ENCODE measurements at regions not wholly inside any gene's neighbourhood (a gene's known extent, or its start where the extent isn't known, plus 50 kb on each side); places are given as distances from the start of the nearest gene placed in this dataset.

GRCh38 chr3:187920030-187920429, 174.8 kb upstream of the BCL6 start:
- Histone ChIP-seq H2AFZ (ENCODE audit: low read depth, low read length) (no peak overlapping the region), H4K20me1 (replicated peaks; ENCODE audit: control insufficient read depth, extremely low read depth, insufficient read depth, low read length) (no peaks in the 10 kb centered on the region), H3K79me2 (ENCODE audit: control insufficient read depth, insufficient read depth, low read length) (no peaks in the 10 kb centered on the region), H3K36me3 (ENCODE audit: control insufficient read depth in 2 of 2, extremely low read depth in 1 of 2, insufficient read depth in 2 of 2, low read length in 2 of 2) (no peaks in the 10 kb centered on the region), H3K27me3 (ENCODE audit: control insufficient read depth in 2 of 2, insufficient read depth in 2 of 2, low read length in 2 of 2) (peaks cover 0 to 4% of the 10 kb centered on the region in 2 experiments), H3K4me2 (ENCODE audit: insufficient read depth, low read length) (no peak overlapping the region), H3K9me1 (replicated peaks; ENCODE audit: control insufficient read depth, extremely low read depth, insufficient read depth, low read length) (no peaks in the 10 kb centered on the region), H3K9me3 (replicated peaks; ENCODE audit: control insufficient read depth, insufficient read depth, low read length) (no peaks in the 10 kb centered on the region), H3K9ac (replicated peaks; ENCODE audit: extremely low read depth, insufficient read depth, low read length) (no peak overlapping the region), H3K4me1 (ENCODE audit: control insufficient read depth, extremely low read depth, insufficient read depth, low read length) (no peaks in the 10 kb centered on the region), H3K4me3 (replicated peaks in 1 of 3; ENCODE audit: insufficient read depth in 1 of 3, low read depth in 1 of 3, low read length in 3 of 3) (no peak overlapping the region), H3K27ac (ENCODE audit: insufficient read depth, low read depth, low read length) (no peak overlapping the region)
- DNase-seq (ENCODE audit: low read depth, low spot score), result no peak
- dilution Hi-C loops (cut with MboI; ENCODE audit: extremely low pct_ligation_motif_present, low sequenced_read_pairs) (no loop called here), intact Hi-C loops (cut with micrococcal nuclease) (no loop called here)
- FAIRE-seq, result no peak
- CTCF ChIA-PET, result no interaction called here
- POLR2A ChIA-PET, result no interaction called here
- BruUV-seq (replicated peaks), result no TSS peak
- TF ChIP-seq JUN (IDR thresholded peaks at IDR 0.05; ENCODE audit: borderline replicate concordance, insufficient read depth, insufficient read length, low read depth), result no peak
- no peak for TF ChIP-seq EZH2 (IDR thresholded peaks at IDR 0.05; ENCODE audit: borderline replicate concordance, low read depth, low read length, severe bottlenecking)
- TF ChIP-seq POLR2AphosphoS5 (IDR thresholded peaks at IDR 0.05; ENCODE audit: insufficient read depth, low read depth, low read length), result no peak
- TF ChIP-seq POLR2A (IDR thresholded peaks at IDR 0.05; ENCODE audit: low read depth, low read length), result no peak
- TF ChIP-seq MAX (IDR thresholded peaks at IDR 0.05; ENCODE audit: insufficient read depth, insufficient read length), result no peak
- TF ChIP-seq GATA2 (IDR thresholded peaks at IDR 0.05; ENCODE audit: insufficient read depth, insufficient read length, low read depth, low read length), result no peak
- no peak for TF ChIP-seq FOS (IDR thresholded peaks at IDR 0.05; ENCODE audit: borderline replicate concordance, insufficient read depth, low read length)
- TF ChIP-seq MYC (IDR thresholded peaks at IDR 0.05; ENCODE audit: low read depth, low read length), result no peak
- TF ChIP-seq CTCF (IDR thresholded peaks at IDR 0.05; ENCODE audit: extremely low read depth in 1 of 2, insufficient read depth in 1 of 2, low read depth in 1 of 2, low read length in 2 of 2), result no peak
